ENCODE measurements at regions not wholly inside any gene's neighbourhood (a gene's known extent, or its start where the extent isn't known, plus 50 kb on each side); places are given as distances from the start of the nearest gene placed in this dataset.

- intact Hi-C loops (cut with micrococcal nuclease; ENCODE audit: unreplicated experiment), result no loop called here
- in situ Hi-C loops (cut with HindIII; ENCODE audit: low pct_unique_long_range_greater_than_20kb, low sequenced_read_pairs), result no loop called here
- DNase-seq (ENCODE audit: low read depth, low spot score), result no peak
- Histone ChIP-seq H3K27me3 (ENCODE audit: control insufficient read depth, insufficient read depth, low read length) (no peaks in the 10 kb centered on the region), H3K4me1 (ENCODE audit: control insufficient read depth, insufficient read depth, low read length) (no peaks in the 10 kb centered on the region), H3K9me3 (ENCODE audit: control insufficient read depth, insufficient read depth, low read depth, low read length) (no peaks in the 10 kb centered on the region), H3K27ac (ENCODE audit: low read length) (no peak overlapping the region), H3K36me3 (ENCODE audit: control insufficient read depth, insufficient read depth, low read length) (no peaks in the 10 kb centered on the region), H3K4me3 (ENCODE audit: low read depth in 2 of 2, low read length in 2 of 2) (no peak overlapping the region)
- CTCF ChIA-PET, result no interaction called here
- BruUV-seq (replicated peaks), result no TSS peak
- TF ChIP-seq REST (IDR thresholded peaks at IDR 0.05; ENCODE audit: insufficient read depth in 1 of 2, low read depth in 2 of 2, low read length in 1 of 2) (no peak), CTCF (IDR thresholded peaks at IDR 0.05) (peak; percentile 14; the same call in 1 of the 2 replicates), SIN3A (IDR thresholded peaks at IDR 0.05; ENCODE audit: borderline replicate concordance, insufficient read depth, low read depth, low read length) (no peak), POLR2AphosphoS5 (IDR thresholded peaks at IDR 0.05; ENCODE audit: low read depth, low read length) (no peak), TCF7L2 (IDR thresholded peaks at IDR 0.05; ENCODE audit: low read depth, low read length) (no peak)
- ATAC-seq, result no peak
- POLR2A ChIA-PET, result no interaction called here
Measured at GRCh38 chr2:22737144-22737543, 647.8 kb upstream of the KLHL29 start.

GRCh38 chr2:22741216-22741615 lies 643.8 kb upstream of the KLHL29 start:
- H3K27me3 ChIP-seq (ENCODE audit: control insufficient read depth, insufficient read depth, low read length), result no peaks in the 10 kb centered on the region
- BruUV-seq (replicated peaks), result no TSS peak
- ATAC-seq (no peak), DNase-seq (ENCODE audit: low read depth, low spot score) (no peak)
- H3K27ac ChIP-seq (ENCODE audit: low read length), result no peak overlapping the region
- TF ChIP-seq REST (IDR thresholded peaks at IDR 0.05; ENCODE audit: insufficient read depth in 1 of 2, low read depth in 2 of 2, low read length in 1 of 2) (no peak), TCF7L2 (IDR thresholded peaks at IDR 0.05; ENCODE audit: low read depth, low read length) (no peak)
- H3K4me3 ChIP-seq (ENCODE audit: low read depth in 2 of 2, low read length in 2 of 2), result no peak overlapping the region
- no peaks in the 10 kb centered on the region for H3K36me3 ChIP-seq (ENCODE audit: control insufficient read depth, insufficient read depth, low read length)
- no peaks in the 10 kb centered on the region for H3K9me3 ChIP-seq (ENCODE audit: control insufficient read depth, insufficient read depth, low read depth, low read length)
- H3K4me1 ChIP-seq (ENCODE audit: control insufficient read depth, insufficient read depth, low read length), result no peaks in the 10 kb centered on the region
- ChIA-PET POLR2A (no interaction called here), CTCF (no interaction called here)
- in situ Hi-C loops (cut with HindIII; ENCODE audit: low pct_unique_long_range_greater_than_20kb, low sequenced_read_pairs), result no loop called here
- intact Hi-C loops (cut with micrococcal nuclease; ENCODE audit: unreplicated experiment), result no loop called here

All from Panc1 (cell line).